MCF 10A (cell line): ENCODE measurements at regions not wholly inside any gene's neighbourhood (a gene's known extent, or its start where the extent isn't known, plus 50 kb on each side); places are given as distances from the start of the nearest gene placed in this dataset.

Source experiments
- BruUV-seq: library from RNA; stranded (reverse); fragments of 400-500 nt; replicated peaks from 2 replicates; lab custom pipeline; 2021; lab: Mats Ljungman, UMichigan
- CTCF ChIA-PET: fragments of 300-600 bp; sonication (Branson Sonifier 250); formaldehyde crosslinking; extraction: SDS; loops from one replicate; lab custom pipeline; 2021; ENCODE audit warnings: antibody characterized with exemption, inconsistent platforms; lab: Yijun Ruan, JAX
- POLR2A ChIA-PET: fragments of 300-600, 350-650 bp; sonication (Branson Sonifier 250); formaldehyde crosslinking; extraction: SDS; loops from one replicate; lab custom pipeline; 2020; ENCODE audit warnings: antibody characterized with exemption, inconsistent platforms; lab: Yijun Ruan, JAX
- DNase-seq: peaks from one replicate; pipeline ENCODE4 v3.0.0-alpha.2; 2018; ENCODE audit not compliant: unreplicated experiment
- H3K27ac Mint-ChIP-seq: one replicate; pipeline ENCODE4 v1.8.0; 2022; ENCODE audit warnings: mild to moderate bottlenecking, low read depth, mixed read lengths; ENCODE audit not compliant: unreplicated experiment
- H3K27me3 Mint-ChIP-seq: one replicate; pipeline ENCODE4 v1.8.0; 2022; ENCODE audit warnings: mixed read lengths; ENCODE audit not compliant: insufficient read depth, unreplicated experiment
- H3K36me3 Mint-ChIP-seq: one replicate; pipeline ENCODE4 v1.8.0; 2022; ENCODE audit warnings: mild to moderate bottlenecking, moderate library complexity, mixed read lengths; ENCODE audit not compliant: insufficient read depth, unreplicated experiment
- H3K4me1 Mint-ChIP-seq: one replicate; pipeline ENCODE4 v1.8.0; 2022; ENCODE audit warnings: mixed read lengths; ENCODE audit not compliant: insufficient read depth, unreplicated experiment
- H3K4me3 Mint-ChIP-seq: one replicate; pipeline ENCODE4 v1.8.0; 2022; ENCODE audit warnings: mild to moderate bottlenecking, moderate library complexity, mixed read lengths; ENCODE audit not compliant: unreplicated experiment
- H3K9me3 Mint-ChIP-seq: one replicate; pipeline ENCODE4 v1.8.0; 2022; ENCODE audit warnings: mixed read lengths; ENCODE audit not compliant: unreplicated experiment
- CTCF ChIP-seq: fragments of 200-600 bp; IDR thresholded peaks from one replicate; pipeline ENCODE4 v1.8.0; 2022; ENCODE audit warnings: antibody characterized with exemption, mild to moderate bottlenecking; ENCODE audit not compliant: unreplicated experiment
- intact Hi-C: fragments of 100-400 bp; cut with micrococcal nuclease; formaldehyde crosslinking; loops from 2 replicates; pipeline ENCODE4 v1.14.1; 2022

DNA sequence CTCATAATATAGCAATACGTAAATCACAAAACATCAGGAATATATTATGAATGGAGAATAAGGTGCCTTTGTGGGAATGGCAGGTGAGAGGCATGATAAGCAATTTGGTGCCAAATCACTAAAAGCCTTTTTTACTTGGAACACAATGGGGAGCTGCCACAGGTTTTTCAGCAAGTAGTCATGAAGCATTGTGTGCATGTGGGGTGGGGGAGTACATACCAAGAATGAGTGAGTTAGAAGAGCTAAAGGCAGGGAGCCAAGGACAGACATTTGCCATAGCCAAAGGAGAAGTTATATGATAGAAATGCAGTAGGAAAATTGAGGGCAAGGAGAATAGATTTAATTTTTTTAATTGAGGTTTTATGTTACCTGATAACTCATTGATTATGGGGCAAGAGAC is 445.0 kb upstream of the SMC2 start:
- BruUV-seq: no TSS peak
- H3K4me1 Mint-ChIP-seq: no peaks in the 10 kb centered on the region
- H3K4me3 Mint-ChIP-seq: no peak overlapping the region
- CTCF ChIA-PET: no interaction called here
- no peaks in the 10 kb centered on the region for H3K27me3 Mint-ChIP-seq
- no peaks in the 10 kb centered on the region for H3K36me3 Mint-ChIP-seq
- no peak overlapping the region for H3K27ac Mint-ChIP-seq
- no peak for DNase-seq
- no peaks in the 10 kb centered on the region for H3K9me3 Mint-ChIP-seq
- POLR2A ChIA-PET: no interaction called here
- TF ChIP-seq CTCF: no peak
- intact Hi-C loops: no loop called here

GRCh38 chr9:103658156-103658555 is 436.0 kb upstream of the SMC2 start:
- no peaks in the 10 kb centered on the region for H3K4me1 Mint-ChIP-seq
- ChIA-PET POLR2A (no interaction called here), CTCF (no interaction called here)
- intact Hi-C loops: no loop called here
- DNase-seq: no peak
- H3K27me3 Mint-ChIP-seq: no peaks in the 10 kb centered on the region
- no TSS peak for BruUV-seq
- H3K4me3 Mint-ChIP-seq: no peak overlapping the region
- H3K9me3 Mint-ChIP-seq: peaks cover 26% of the 10 kb centered on the region
- H3K36me3 Mint-ChIP-seq: no peaks in the 10 kb centered on the region
- H3K27ac Mint-ChIP-seq: no peak overlapping the region
- no peak for TF ChIP-seq CTCF

- Mint-ChIP-seq H3K4me1 (no peaks in the 10 kb centered on the region), H3K9me3 (peaks cover 26% of the 10 kb centered on the region), H3K27me3 (no peaks in the 10 kb centered on the region), H3K4me3 (no peak overlapping the region), H3K36me3 (no peaks in the 10 kb centered on the region), H3K27ac (no peak overlapping the region)
- BruUV-seq: no TSS peak
- intact Hi-C loops: no loop called here
- POLR2A ChIA-PET: no interaction called here
- no peak for DNase-seq
- CTCF ChIA-PET: no interaction called here
- no peak for TF ChIP-seq CTCF
Observed at GRCh38 chr9:103660830-103661229, 433.3 kb upstream of the SMC2 start.

- H3K27ac Mint-ChIP-seq: no peak overlapping the region
- no peaks in the 10 kb centered on the region for H3K4me1 Mint-ChIP-seq
- H3K27me3 Mint-ChIP-seq: no peaks in the 10 kb centered on the region
- H3K4me3 Mint-ChIP-seq: no peak overlapping the region
- POLR2A ChIA-PET: no interaction called here
- no TSS peak for BruUV-seq
- H3K36me3 Mint-ChIP-seq: no peaks in the 10 kb centered on the region
- no peak for TF ChIP-seq CTCF
- intact Hi-C loops: no loop called here
- DNase-seq: no peak
- H3K9me3 Mint-ChIP-seq: peaks cover 19% of the 10 kb centered on the region
- CTCF ChIA-PET: no interaction called here
Observed at GRCh38 chr9:103661663-103662062, 432.4 kb upstream of the SMC2 start.
